Endothelial cell of umbilical vein (primary cell): ENCODE measurements at regions not wholly inside any gene's neighbourhood (a gene's known extent, or its start where the extent isn't known, plus 50 kb on each side); places are given as distances from the start of the nearest gene placed in this dataset.

Source experiments
- BruUV-seq: library from RNA; stranded (reverse); fragments of 400-500 nt; replicated peaks from 2 replicates; lab custom pipeline; 2021; lab: Mats Ljungman, UMichigan
- CTCF ChIA-PET: fragments of 300-600, 350-600 bp; sonication (Branson Sonifier 250); formaldehyde crosslinking; loops from one replicate; lab custom pipeline; 2021; ENCODE audit warnings: antibody characterized with exemption, inconsistent platforms; lab: Charles Lee
- POLR2A ChIA-PET: fragments of 300-600, 350-600 bp; sonication (Branson Sonifier 250); formaldehyde crosslinking; loops from one replicate; lab custom pipeline; 2021; ENCODE audit warnings: antibody characterized with exemption, inconsistent platforms; lab: Charles Lee
- DNase-seq: peaks from one replicate; pipeline ENCODE4 v3.0.0-alpha.2; 2011; ENCODE audit warnings: low read depth, low spot score
- FAIRE-seq: peaks from 2 replicates; lab custom pipeline; 2011; peaks lifted over from hg19 to GRCh38; lab: Jason Lieb, UNC
- H2AFZ ChIP-seq: 2 replicates; pipeline ENCODE4 v1.6.0; 2012; ENCODE audit warnings: low read depth, low read length, control low read depth, inconsistent platforms
- H3K27ac ChIP-seq: 2 replicates; pipeline ENCODE4 v1.5.1; 2011; ENCODE audit warnings: low read depth, mild to moderate bottlenecking, control low read depth, low read length, moderate library complexity; ENCODE audit not compliant: insufficient read depth
- H3K27me3 ChIP-seq, 2 experiments: 2 replicates each; pipeline versions ENCODE4 v1.6.0 to v1.6.1; 2011; ENCODE audit warnings: low read length in 2 of 2, mixed read lengths in 1 of 2; ENCODE audit not compliant: control insufficient read depth in 2 of 2, insufficient read depth in 2 of 2
- H3K36me3 ChIP-seq, 2 experiments: 2 replicates in 1 of 2; 3 replicates in 1 of 2; pipeline ENCODE4 v1.5.1; 2011; ENCODE audit warnings: low read length in 2 of 2, mild to moderate bottlenecking in 1 of 2, moderate library complexity in 1 of 2; ENCODE audit not compliant: control insufficient read depth in 2 of 2, insufficient read depth in 2 of 2; ENCODE audit errors: extremely low read depth in 1 of 2
- H3K4me1 ChIP-seq: 3 replicates; pipeline ENCODE4 v1.5.1; 2011; ENCODE audit warnings: mild to moderate bottlenecking, low read length; ENCODE audit not compliant: control insufficient read depth, insufficient read depth; ENCODE audit errors: extremely low read depth
- H3K4me2 ChIP-seq: 2 replicates; pipeline ENCODE4 v1.6.1; 2011; ENCODE audit warnings: low read length, control low read depth, mixed read lengths; ENCODE audit not compliant: insufficient read depth
- H3K4me3 ChIP-seq, 3 experiments: fragments of 200-600 bp in 1 of 3; sonication (generic), shearing (Covaris generic) in 1 of 3; replicated peaks in 1 of 3; 2 replicates each; pipeline ENCODE4 v1.5.1; 2011 to 2016; ENCODE audit warnings: control low read depth in 3 of 3, low read length in 3 of 3, mild to moderate bottlenecking in 2 of 3, inconsistent platforms in 1 of 3, low read depth in 1 of 3, moderate library complexity in 1 of 3; ENCODE audit not compliant: insufficient read depth in 1 of 3
- H3K79me2 ChIP-seq: 2 replicates; pipeline ENCODE4 v1.6.0; 2012; ENCODE audit warnings: low read length, inconsistent platforms; ENCODE audit not compliant: control insufficient read depth, insufficient read depth
- H3K9ac ChIP-seq: replicated peaks from 2 replicates; pipeline ENCODE3; 2011; ENCODE audit warnings: low read length, control low read depth; ENCODE audit not compliant: insufficient read depth; ENCODE audit errors: extremely low read depth
- H3K9me1 ChIP-seq: replicated peaks from 3 replicates; pipeline ENCODE4 v1.6.0; 2011; ENCODE audit warnings: mild to moderate bottlenecking, low read length; ENCODE audit not compliant: control insufficient read depth, insufficient read depth; ENCODE audit errors: extremely low read depth
- H3K9me3 ChIP-seq: replicated peaks from 2 replicates; pipeline ENCODE4 v1.5.1; 2012; ENCODE audit warnings: low read length, inconsistent platforms; ENCODE audit not compliant: control insufficient read depth, insufficient read depth
- H4K20me1 ChIP-seq: replicated peaks from 2 replicates; pipeline ENCODE3; 2011; ENCODE audit warnings: mild to moderate bottlenecking, low read length; ENCODE audit not compliant: control insufficient read depth, insufficient read depth; ENCODE audit errors: extremely low read depth
- EZH2 ChIP-seq: IDR thresholded peaks from 2 replicates; pipeline ENCODE4 v1.6.1; 2012; ENCODE audit warnings: borderline replicate concordance, low read depth, mild to moderate bottlenecking, moderate library complexity, low read length, inconsistent platforms; ENCODE audit not compliant: severe bottlenecking
- FOS ChIP-seq: IDR thresholded peaks from 2 replicates; pipeline ENCODE4 v1.6.1; 2011; ENCODE audit warnings: mild to moderate bottlenecking, low read length, moderate library complexity, borderline replicate concordance; ENCODE audit not compliant: insufficient read depth
- GATA2 ChIP-seq: IDR thresholded peaks from 2 replicates; pipeline ENCODE4 v1.7.0; 2011; ENCODE audit warnings: low read depth, mild to moderate bottlenecking, moderate library complexity, mixed read lengths, low read length; ENCODE audit not compliant: insufficient read length, insufficient read depth
- JUN ChIP-seq: IDR thresholded peaks from 2 replicates; pipeline ENCODE4 v1.6.1; 2011; ENCODE audit warnings: borderline replicate concordance, low read depth; ENCODE audit not compliant: insufficient read length, insufficient read depth
- MYC ChIP-seq: IDR thresholded peaks from one replicate; pipeline ENCODE4 v1.6.1; 2011; ENCODE audit warnings: mild to moderate bottlenecking, low read depth, low read length
- POLR2A ChIP-seq: IDR thresholded peaks from 2 replicates; pipeline ENCODE4 v1.6.1; 2012; ENCODE audit warnings: low read depth, mild to moderate bottlenecking, control low read depth, low read length
- POLR2AphosphoS5 ChIP-seq: IDR thresholded peaks from 2 replicates; pipeline ENCODE4 v1.6.1; 2012; ENCODE audit warnings: low read depth, mild to moderate bottlenecking, control low read depth, low read length, moderate library complexity; ENCODE audit not compliant: insufficient read depth
- dilution Hi-C: fragments of 300-500 bp; cut with MboI; formaldehyde crosslinking; loops from one replicate; pipeline ENCODE4 v1.15.0; 2019; ENCODE audit warnings: low sequenced_read_pairs; ENCODE audit not compliant: extremely low pct_ligation_motif_present
- intact Hi-C: fragments of 100-400 bp; cut with micrococcal nuclease; formaldehyde crosslinking; loops from one replicate; pipeline ENCODE4 v1.10.0; 2022
- TF ChIP-seq, protein P1 (sequence below): IDR thresholded peaks from 2 replicates; pipeline ENCODE4 v1.6.1; 2011; ENCODE audit not compliant: insufficient read depth, insufficient read length
- TF ChIP-seq, protein P2 (sequence below), 2 donors: IDR thresholded peaks; 1 replicate in 1 of 2; 2 replicates in 1 of 2; pipeline ENCODE4 v1.5.1; 2011; ENCODE audit warnings: low read length in 2 of 2, mild to moderate bottlenecking in 2 of 2, moderate library complexity in 2 of 2, control low read depth in 1 of 2, inconsistent platforms in 1 of 2, low read depth in 1 of 2; ENCODE audit not compliant: insufficient read depth in 1 of 2; ENCODE audit errors: extremely low read depth in 1 of 2

DNA sequence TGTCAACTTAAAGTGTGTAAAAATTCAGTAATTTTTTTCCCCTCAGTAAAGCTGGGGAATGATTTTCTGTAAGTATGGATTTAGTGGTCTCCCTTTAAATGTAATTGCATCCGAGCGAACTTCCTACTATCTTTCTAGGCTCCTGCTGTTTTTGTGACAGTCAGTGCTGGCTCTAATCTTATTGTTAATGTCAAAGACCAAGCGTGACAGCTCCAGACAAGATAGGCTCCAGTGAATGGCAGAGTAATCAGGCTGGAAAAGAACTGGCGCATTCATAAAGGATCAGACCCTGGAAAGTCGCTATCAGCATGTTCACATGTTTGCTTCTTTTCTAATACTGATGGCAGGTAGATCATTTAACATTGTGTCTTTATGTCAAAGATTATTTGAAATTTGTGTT is 908.0 kb upstream of the ATXN8OS start:
- CTCF ChIA-PET = no interaction called here
- no peaks in the 10 kb centered on the region for H3K27me3 ChIP-seq
- no peaks in the 10 kb centered on the region for H3K36me3 ChIP-seq
- POLR2A ChIA-PET = no interaction called here
- H3K9me1 ChIP-seq = no peaks in the 10 kb centered on the region
- H3K9ac ChIP-seq = no peak overlapping the region
- H3K4me3 ChIP-seq = no peak overlapping the region
- H3K9me3 ChIP-seq = no peaks in the 10 kb centered on the region
- no peaks in the 10 kb centered on the region for H3K4me1 ChIP-seq
- FAIRE-seq (no peak), DNase-seq (no peak)
- dilution Hi-C loops (no loop called here), intact Hi-C loops (no loop called here)
- TF ChIP-seq POLR2A = no peak
- TF ChIP-seq, protein P1, sequence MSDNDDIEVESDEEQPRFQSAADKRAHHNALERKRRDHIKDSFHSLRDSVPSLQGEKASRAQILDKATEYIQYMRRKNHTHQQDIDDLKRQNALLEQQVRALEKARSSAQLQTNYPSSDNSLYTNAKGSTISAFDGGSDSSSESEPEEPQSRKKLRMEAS = no peak
- TF ChIP-seq POLR2AphosphoS5 = no peak
- no peak for TF ChIP-seq FOS
- TF ChIP-seq JUN = no peak
- no peak for TF ChIP-seq GATA2
- no peak for TF ChIP-seq MYC
- no peak for TF ChIP-seq EZH2
- TF ChIP-seq, protein P2, sequence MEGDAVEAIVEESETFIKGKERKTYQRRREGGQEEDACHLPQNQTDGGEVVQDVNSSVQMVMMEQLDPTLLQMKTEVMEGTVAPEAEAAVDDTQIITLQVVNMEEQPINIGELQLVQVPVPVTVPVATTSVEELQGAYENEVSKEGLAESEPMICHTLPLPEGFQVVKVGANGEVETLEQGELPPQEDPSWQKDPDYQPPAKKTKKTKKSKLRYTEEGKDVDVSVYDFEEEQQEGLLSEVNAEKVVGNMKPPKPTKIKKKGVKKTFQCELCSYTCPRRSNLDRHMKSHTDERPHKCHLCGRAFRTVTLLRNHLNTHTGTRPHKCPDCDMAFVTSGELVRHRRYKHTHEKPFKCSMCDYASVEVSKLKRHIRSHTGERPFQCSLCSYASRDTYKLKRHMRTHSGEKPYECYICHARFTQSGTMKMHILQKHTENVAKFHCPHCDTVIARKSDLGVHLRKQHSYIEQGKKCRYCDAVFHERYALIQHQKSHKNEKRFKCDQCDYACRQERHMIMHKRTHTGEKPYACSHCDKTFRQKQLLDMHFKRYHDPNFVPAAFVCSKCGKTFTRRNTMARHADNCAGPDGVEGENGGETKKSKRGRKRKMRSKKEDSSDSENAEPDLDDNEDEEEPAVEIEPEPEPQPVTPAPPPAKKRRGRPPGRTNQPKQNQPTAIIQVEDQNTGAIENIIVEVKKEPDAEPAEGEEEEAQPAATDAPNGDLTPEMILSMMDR (IDR thresholded peaks at IDR 0.05; ENCODE audit: extremely low read depth in 1 of 2, insufficient read depth in 1 of 2, low read depth in 1 of 2, low read length in 2 of 2) = no peak
- no TSS peak for BruUV-seq
- no peaks in the 10 kb centered on the region for H4K20me1 ChIP-seq
- H3K79me2 ChIP-seq = no peaks in the 10 kb centered on the region
- H3K27ac ChIP-seq = no peak overlapping the region
- no peak overlapping the region for H3K4me2 ChIP-seq
- no peak overlapping the region for H2AFZ ChIP-seq
